Ishikawa (cell line): ENCODE measurements at regions not wholly inside any gene's neighbourhood (a gene's known extent, or its start where the extent isn't known, plus 50 kb on each side); places are given as distances from the start of the nearest gene placed in this dataset.

Source experiments
- EGR1 ChIP-seq: IDR thresholded peaks from 2 replicates; pipeline ENCODE4 v1.6.1; 2012
- FOXM1 ChIP-seq: IDR thresholded peaks from 2 replicates; pipeline ENCODE4 v1.6.1; 2012; ENCODE audit warnings: low read depth, borderline replicate concordance
- RAD21 ChIP-seq: IDR thresholded peaks from 2 replicates; pipeline ENCODE4 v1.6.1; 2012; ENCODE audit warnings: low read depth
- YY1 ChIP-seq: IDR thresholded peaks from 2 replicates; pipeline ENCODE4 v1.6.1; 2012; ENCODE audit warnings: low read depth
- TF ChIP-seq, protein P1 (sequence below): IDR thresholded peaks from 2 replicates; pipeline ENCODE4 v1.6.1; 2012
- TF ChIP-seq, protein P2 (sequence below): IDR thresholded peaks from 2 replicates; pipeline ENCODE4 v1.6.1; 2012
- TF ChIP-seq, protein P3 (sequence below): IDR thresholded peaks from 2 replicates; pipeline ENCODE4 v1.6.1; 2012; ENCODE audit warnings: low read depth, mild to moderate bottlenecking

DNA sequence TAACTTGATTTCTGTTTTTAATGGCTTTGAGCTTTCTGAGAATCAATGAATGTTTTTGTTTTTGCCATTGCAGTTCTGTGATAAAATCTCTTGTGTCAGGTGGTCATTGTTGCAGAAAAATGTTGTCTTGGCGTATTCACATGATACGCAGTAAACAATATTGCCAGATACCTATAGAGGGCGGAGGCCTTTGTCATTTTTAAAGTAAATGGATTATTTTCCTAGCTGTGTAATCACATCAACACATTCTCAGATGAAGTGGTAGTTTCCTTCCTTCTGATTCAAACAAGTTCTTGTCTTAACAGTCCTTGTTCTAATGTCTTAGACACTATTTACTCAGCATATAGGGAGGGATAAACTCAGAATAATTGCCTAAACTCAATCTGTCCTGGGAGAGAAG, 109.9 kb upstream of the DAB2 start:
- TF ChIP-seq, protein P1, sequence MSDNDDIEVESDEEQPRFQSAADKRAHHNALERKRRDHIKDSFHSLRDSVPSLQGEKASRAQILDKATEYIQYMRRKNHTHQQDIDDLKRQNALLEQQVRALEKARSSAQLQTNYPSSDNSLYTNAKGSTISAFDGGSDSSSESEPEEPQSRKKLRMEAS: no peak
- TF ChIP-seq RAD21 (no peak), YY1 (no peak), EGR1 (no peak), FOXM1 (no peak)
- TF ChIP-seq, protein P2, sequence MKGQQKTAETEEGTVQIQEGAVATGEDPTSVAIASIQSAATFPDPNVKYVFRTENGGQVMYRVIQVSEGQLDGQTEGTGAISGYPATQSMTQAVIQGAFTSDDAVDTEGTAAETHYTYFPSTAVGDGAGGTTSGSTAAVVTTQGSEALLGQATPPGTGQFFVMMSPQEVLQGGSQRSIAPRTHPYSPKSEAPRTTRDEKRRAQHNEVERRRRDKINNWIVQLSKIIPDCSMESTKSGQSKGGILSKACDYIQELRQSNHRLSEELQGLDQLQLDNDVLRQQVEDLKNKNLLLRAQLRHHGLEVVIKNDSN: no peak
- TF ChIP-seq, protein P3, sequence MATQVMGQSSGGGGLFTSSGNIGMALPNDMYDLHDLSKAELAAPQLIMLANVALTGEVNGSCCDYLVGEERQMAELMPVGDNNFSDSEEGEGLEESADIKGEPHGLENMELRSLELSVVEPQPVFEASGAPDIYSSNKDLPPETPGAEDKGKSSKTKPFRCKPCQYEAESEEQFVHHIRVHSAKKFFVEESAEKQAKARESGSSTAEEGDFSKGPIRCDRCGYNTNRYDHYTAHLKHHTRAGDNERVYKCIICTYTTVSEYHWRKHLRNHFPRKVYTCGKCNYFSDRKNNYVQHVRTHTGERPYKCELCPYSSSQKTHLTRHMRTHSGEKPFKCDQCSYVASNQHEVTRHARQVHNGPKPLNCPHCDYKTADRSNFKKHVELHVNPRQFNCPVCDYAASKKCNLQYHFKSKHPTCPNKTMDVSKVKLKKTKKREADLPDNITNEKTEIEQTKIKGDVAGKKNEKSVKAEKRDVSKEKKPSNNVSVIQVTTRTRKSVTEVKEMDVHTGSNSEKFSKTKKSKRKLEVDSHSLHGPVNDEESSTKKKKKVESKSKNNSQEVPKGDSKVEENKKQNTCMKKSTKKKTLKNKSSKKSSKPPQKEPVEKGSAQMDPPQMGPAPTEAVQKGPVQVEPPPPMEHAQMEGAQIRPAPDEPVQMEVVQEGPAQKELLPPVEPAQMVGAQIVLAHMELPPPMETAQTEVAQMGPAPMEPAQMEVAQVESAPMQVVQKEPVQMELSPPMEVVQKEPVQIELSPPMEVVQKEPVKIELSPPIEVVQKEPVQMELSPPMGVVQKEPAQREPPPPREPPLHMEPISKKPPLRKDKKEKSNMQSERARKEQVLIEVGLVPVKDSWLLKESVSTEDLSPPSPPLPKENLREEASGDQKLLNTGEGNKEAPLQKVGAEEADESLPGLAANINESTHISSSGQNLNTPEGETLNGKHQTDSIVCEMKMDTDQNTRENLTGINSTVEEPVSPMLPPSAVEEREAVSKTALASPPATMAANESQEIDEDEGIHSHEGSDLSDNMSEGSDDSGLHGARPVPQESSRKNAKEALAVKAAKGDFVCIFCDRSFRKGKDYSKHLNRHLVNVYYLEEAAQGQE: no peak
